HG03469 (cell line): ENCODE measurements at regions not wholly inside any gene's neighbourhood (a gene's known extent, or its start where the extent isn't known, plus 50 kb on each side); places are given as distances from the start of the nearest gene placed in this dataset.
"Not testable (repeated sequence)": the region's sequence is repeated elsewhere in the genome, so short reads cannot be mapped to it uniquely, and the experiment has no call there.

Experiments
- ATAC-seq: cut with Tn5 transposase; IDR thresholded peaks from one replicate; pipeline ENCODE4 v1.9.1; 2021; ENCODE audit warnings: mild to moderate bottlenecking, moderate library complexity, moderate number of reproducible peaks; ENCODE audit not compliant: unreplicated experiment

GRCh38 chr3:174336784-174337183 lies 522.4 kb upstream of the NAALADL2 start:
- no peak for ATAC-seq

- ATAC-seq: no peak
Observed at GRCh38 chr3:174337227-174337626, 521.9 kb upstream of the NAALADL2 start.

- ATAC-seq: no peak
Observed at GRCh38 chr3:174340624-174341587, 518.2 kb upstream of the NAALADL2 start.

GRCh38 chr3:174342171-174342570 lies 517.0 kb upstream of the NAALADL2 start:
- ATAC-seq: no peak

GRCh38 chr3:174342941-174343501 lies 516.1 kb upstream of the NAALADL2 start:
- no peak for ATAC-seq

- ATAC-seq: no peak
Observed at GRCh38 chr3:174346141-174346540, 513.0 kb upstream of the NAALADL2 start.

GRCh38 chr3:174346571-174346970 lies 512.6 kb upstream of the NAALADL2 start:
- ATAC-seq: no peak

- ATAC-seq: no peak
Observed at GRCh38 chr3:174347474-174348138, 511.5 kb upstream of the NAALADL2 start.

GRCh38 chr3:174352227-174352626 lies 506.9 kb upstream of the NAALADL2 start:
- ATAC-seq: no peak

GRCh38 chr3:174355505-174355904 lies 503.6 kb upstream of the NAALADL2 start:
- ATAC-seq: no peak

- ATAC-seq: no peak
Observed at GRCh38 chr3:174356596-174356995, 502.5 kb upstream of the NAALADL2 start.

- no peak for ATAC-seq
Observed at GRCh38 chr3:174358252-174358651, 500.9 kb upstream of the NAALADL2 start.

GRCh38 chr3:174362556-174362955 lies 496.6 kb upstream of the NAALADL2 start:
- ATAC-seq: no peak

GRCh38 chr3:174363256-174363655 lies 495.9 kb upstream of the NAALADL2 start:
- no peak for ATAC-seq

GRCh38 chr3:174365796-174366195 lies 493.3 kb upstream of the NAALADL2 start:
- ATAC-seq: no peak

- not testable (repeated sequence) for ATAC-seq
Observed at GRCh38 chr3:174366904-174367303, 492.2 kb upstream of the NAALADL2 start.

- ATAC-seq: no peak
Observed at GRCh38 chr3:174376346-174376745, 482.8 kb upstream of the NAALADL2 start.

- ATAC-seq: no peak
Observed at GRCh38 chr3:174377096-174377495, 482.0 kb upstream of the NAALADL2 start.

- ATAC-seq: no peak
Observed at GRCh38 chr3:174377684-174378083, 481.4 kb upstream of the NAALADL2 start.

GRCh38 chr3:174382878-174383277 lies 476.3 kb upstream of the NAALADL2 start:
- ATAC-seq: no peak

GRCh38 chr3:174387736-174388135 lies 471.4 kb upstream of the NAALADL2 start:
- ATAC-seq: no peak

GRCh38 chr3:174397848-174398247 lies 461.3 kb upstream of the NAALADL2 start:
- no peak for ATAC-seq
